PC-3 (cell line): ENCODE measurements at regions not wholly inside any gene's neighbourhood (a gene's known extent, or its start where the extent isn't known, plus 50 kb on each side); places are given as distances from the start of the nearest gene placed in this dataset.

ENCODE experiments used
- ATAC-seq: fragments of 200-7000 bp; cut with Tn5 transposase; 2 replicates; pipeline ENCODE4 v1.9.1; 2020; ENCODE audit warnings: mild to moderate bottlenecking, moderate library complexity
- BruUV-seq: library from RNA; stranded (reverse); fragments of 400-500 nt; replicated peaks from 2 replicates; lab custom pipeline; 2021; lab: Mats Ljungman, UMichigan
- CTCF ChIA-PET: fragments of 300-600 bp; sonication (Branson Sonifier 250); formaldehyde crosslinking; loops from one replicate; lab custom pipeline; 2022; ENCODE audit warnings: antibody characterized with exemption; lab: Charles Lee
- POLR2A ChIA-PET: fragments of 300-600 bp; sonication (Branson Sonifier 250); formaldehyde crosslinking; loops from one replicate; lab custom pipeline; 2022; ENCODE audit warnings: antibody characterized with exemption; ENCODE audit not compliant: unreplicated experiment; lab: Charles Lee
- DNase-seq: peaks from one replicate; pipeline ENCODE4 v3.0.0-alpha.2; 2015
- H2AFZ ChIP-seq: fragments of 300-600 bp; sonication (generic); 2 replicates; pipeline ENCODE4 v1.6.0; 2016; ENCODE audit warnings: antibody characterized with exemption, low read length
- H3F3A ChIP-seq: fragments of 300-600 bp; sonication (generic); one replicate; pipeline ENCODE4 v1.6.0; 2017; ENCODE audit warnings: antibody characterized with exemption, low read length, control low read depth, mild to moderate bottlenecking; ENCODE audit not compliant: unreplicated experiment
- H3K27ac ChIP-seq: fragments of 300-600 bp; sonication (generic); 2 replicates; pipeline ENCODE4 v1.5.1; 2016; ENCODE audit warnings: mild to moderate bottlenecking, low read length
- H3K27me3 ChIP-seq: fragments of 300-600 bp; sonication (generic); 2 replicates; pipeline ENCODE4 v1.6.1; 2016; ENCODE audit warnings: low read length, mixed read lengths
- H3K36me3 ChIP-seq: fragments of 300-600 bp; sonication (generic); 2 replicates; pipeline ENCODE4 v1.6.1; 2016; ENCODE audit warnings: low read depth, mixed run types, low read length, mixed read lengths
- H3K4me1 ChIP-seq: fragments of 300-600 bp; sonication (generic); 2 replicates; pipeline ENCODE4 v1.5.1; 2016; ENCODE audit warnings: low read length; ENCODE audit not compliant: insufficient read depth
- H3K4me2 ChIP-seq: fragments of 300-600 bp; sonication (generic); 2 replicates; pipeline ENCODE4 v1.6.0; 2016; ENCODE audit warnings: low read length
- H3K4me3 ChIP-seq: fragments of 300-600 bp; sonication (generic); 2 replicates; pipeline ENCODE4 v1.5.1; 2016; ENCODE audit warnings: mild to moderate bottlenecking, low read length, mixed read lengths
- H3K79me2 ChIP-seq: fragments of 300-600 bp; sonication (generic); 2 replicates; pipeline ENCODE4 v1.6.1; 2017; ENCODE audit warnings: low read length, mixed read lengths
- H3K9ac ChIP-seq: fragments of 300-600 bp; sonication (generic); 2 replicates; pipeline ENCODE4 v1.6.0; 2016; ENCODE audit warnings: mild to moderate bottlenecking, low read length
- H3K9me2 ChIP-seq: fragments of 300-600 bp; sonication (generic); replicated peaks from 2 replicates; pipeline ENCODE4 v1.6.1; 2016; ENCODE audit warnings: mixed run types, low read length, mixed read lengths
- H3K9me3 ChIP-seq: fragments of 300-600 bp; sonication (generic); 2 replicates; pipeline ENCODE4 v1.6.1; 2016; ENCODE audit warnings: low read length, mixed read lengths
- H4K20me1 ChIP-seq: fragments of 300-600 bp; sonication (generic); 2 replicates; pipeline ENCODE4 v1.6.1; 2016; ENCODE audit warnings: low read length, mixed read lengths
- EZH2 ChIP-seq: fragments of 300-600 bp; sonication (generic); IDR thresholded peaks from one replicate; pipeline ENCODE4 v1.6.1; 2017; ENCODE audit warnings: antibody characterized with exemption, mild to moderate bottlenecking, low read length; ENCODE audit not compliant: unreplicated experiment
- EZH2phosphoT487 ChIP-seq: fragments of 300-600 bp; sonication (generic); IDR thresholded peaks from 2 replicates; pipeline ENCODE4 v1.6.1; 2018; ENCODE audit warnings: mild to moderate bottlenecking, antibody characterized with exemption, low read length, borderline replicate concordance
- intact Hi-C: fragments of 100-400 bp; cut with micrococcal nuclease; formaldehyde crosslinking; loops from 2 replicates; pipeline ENCODE4 v1.9.0; 2023
- TF ChIP-seq, protein P1 (sequence below): fragments of 300-600 bp; sonication (generic); conservative IDR thresholded peaks from 2 replicates; pipeline ENCODE4 v1.5.1; 2017; ENCODE audit warnings: antibody characterized with exemption, low read depth, mild to moderate bottlenecking, low read length

GRCh38 chr17:31698751-31699150, 160.3 kb downstream of the COPRS start:
- no peaks in the 10 kb centered on the region for H3F3A ChIP-seq
- no peak overlapping the region for H3K9ac ChIP-seq
- H3K79me2 ChIP-seq = no peaks in the 10 kb centered on the region
- H3K27me3 ChIP-seq = no peaks in the 10 kb centered on the region
- no peaks in the 10 kb centered on the region for H3K36me3 ChIP-seq
- H3K4me3 ChIP-seq = no peak overlapping the region
- no peaks in the 10 kb centered on the region for H4K20me1 ChIP-seq
- no TSS peak for BruUV-seq
- no peak overlapping the region for H2AFZ ChIP-seq
- no peaks in the 10 kb centered on the region for H3K4me1 ChIP-seq
- no peaks in the 10 kb centered on the region for H3K9me2 ChIP-seq
- no peaks in the 10 kb centered on the region for H3K9me3 ChIP-seq
- intact Hi-C loops = no loop called here
- ChIA-PET POLR2A (no interaction called here), CTCF (no interaction called here)
- H3K27ac ChIP-seq = no peak overlapping the region
- TF ChIP-seq EZH2 (no peak), EZH2phosphoT487 (no peak)
- TF ChIP-seq, protein P1, sequence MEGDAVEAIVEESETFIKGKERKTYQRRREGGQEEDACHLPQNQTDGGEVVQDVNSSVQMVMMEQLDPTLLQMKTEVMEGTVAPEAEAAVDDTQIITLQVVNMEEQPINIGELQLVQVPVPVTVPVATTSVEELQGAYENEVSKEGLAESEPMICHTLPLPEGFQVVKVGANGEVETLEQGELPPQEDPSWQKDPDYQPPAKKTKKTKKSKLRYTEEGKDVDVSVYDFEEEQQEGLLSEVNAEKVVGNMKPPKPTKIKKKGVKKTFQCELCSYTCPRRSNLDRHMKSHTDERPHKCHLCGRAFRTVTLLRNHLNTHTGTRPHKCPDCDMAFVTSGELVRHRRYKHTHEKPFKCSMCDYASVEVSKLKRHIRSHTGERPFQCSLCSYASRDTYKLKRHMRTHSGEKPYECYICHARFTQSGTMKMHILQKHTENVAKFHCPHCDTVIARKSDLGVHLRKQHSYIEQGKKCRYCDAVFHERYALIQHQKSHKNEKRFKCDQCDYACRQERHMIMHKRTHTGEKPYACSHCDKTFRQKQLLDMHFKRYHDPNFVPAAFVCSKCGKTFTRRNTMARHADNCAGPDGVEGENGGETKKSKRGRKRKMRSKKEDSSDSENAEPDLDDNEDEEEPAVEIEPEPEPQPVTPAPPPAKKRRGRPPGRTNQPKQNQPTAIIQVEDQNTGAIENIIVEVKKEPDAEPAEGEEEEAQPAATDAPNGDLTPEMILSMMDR = no peak
- DNase-seq (no peak), ATAC-seq (no peak)
- H3K4me2 ChIP-seq = no peak overlapping the region

- H3K4me1 ChIP-seq = no peaks in the 10 kb centered on the region
- H3F3A ChIP-seq = no peaks in the 10 kb centered on the region
- H3K9me2 ChIP-seq = no peaks in the 10 kb centered on the region
- no peaks in the 10 kb centered on the region for H3K9me3 ChIP-seq
- no peak overlapping the region for H3K9ac ChIP-seq
- H2AFZ ChIP-seq = no peak overlapping the region
- ATAC-seq (no peak), DNase-seq (no peak)
- POLR2A ChIA-PET = no interaction called here
- no peaks in the 10 kb centered on the region for H3K27me3 ChIP-seq
- no peaks in the 10 kb centered on the region for H3K36me3 ChIP-seq
- H4K20me1 ChIP-seq = no peaks in the 10 kb centered on the region
- no peaks in the 10 kb centered on the region for H3K79me2 ChIP-seq
- BruUV-seq = no TSS peak
- intact Hi-C loops = no loop called here
- no peak overlapping the region for H3K27ac ChIP-seq
- no peak overlapping the region for H3K4me3 ChIP-seq
- no peak overlapping the region for H3K4me2 ChIP-seq
- TF ChIP-seq, protein P1 = no peak
- no peak for TF ChIP-seq EZH2
- TF ChIP-seq EZH2phosphoT487 = no peak
- CTCF ChIA-PET = no interaction called here
Measured at GRCh38 chr17:31697838-31698237, 161.2 kb downstream of the COPRS start.

GRCh38 chr17:31696703-31697325, 162.2 kb downstream of the COPRS start:
- H3K4me1 ChIP-seq = no peaks in the 10 kb centered on the region
- ChIA-PET POLR2A (no interaction called here), CTCF (no interaction called here)
- ATAC-seq = no peak
- BruUV-seq = no TSS peak
- H4K20me1 ChIP-seq = no peaks in the 10 kb centered on the region
- no peak overlapping the region for H3K9ac ChIP-seq
- no peaks in the 10 kb centered on the region for H3K27me3 ChIP-seq
- no peak overlapping the region for H3K4me2 ChIP-seq
- no peaks in the 10 kb centered on the region for H3K9me3 ChIP-seq
- no peaks in the 10 kb centered on the region for H3K9me2 ChIP-seq
- intact Hi-C loops = no loop called here
- TF ChIP-seq EZH2phosphoT487 = no peak
- TF ChIP-seq, protein P1 = no peak
- no peak for TF ChIP-seq EZH2
- no peaks in the 10 kb centered on the region for H3K36me3 ChIP-seq
- no peaks in the 10 kb centered on the region for H3K79me2 ChIP-seq
- no peak overlapping the region for H3K27ac ChIP-seq
- H2AFZ ChIP-seq = no peak overlapping the region
- no peak overlapping the region for H3K4me3 ChIP-seq
- DNase-seq = no peak
- H3F3A ChIP-seq = no peaks in the 10 kb centered on the region
